HFFc6 (cell line): ENCODE measurements at regions not wholly inside any gene's neighbourhood (a gene's known extent, or its start where the extent isn't known, plus 50 kb on each side); places are given as distances from the start of the nearest gene placed in this dataset.

ENCODE experiments used
- DNase-seq: peaks from one replicate; pipeline ENCODE4 v3.0.0-alpha.2; 2018
- H3K27ac Mint-ChIP-seq: 2 replicates; pipeline ENCODE4 v1.8.0; 2020; ENCODE audit warnings: mild to moderate bottlenecking, mixed read lengths
- H3K27me3 Mint-ChIP-seq: 2 replicates; pipeline ENCODE4 v1.8.0; 2021; ENCODE audit warnings: mild to moderate bottlenecking, moderate library complexity, mixed read lengths; ENCODE audit not compliant: insufficient read depth
- H3K36me3 Mint-ChIP-seq: 2 replicates; pipeline ENCODE4 v1.8.0; 2021; ENCODE audit warnings: low read depth, mixed read lengths
- H3K4me1 Mint-ChIP-seq: 2 replicates; pipeline ENCODE4 v1.8.0; 2020; ENCODE audit warnings: low read depth, mixed read lengths
- H3K4me3 Mint-ChIP-seq: 2 replicates; pipeline ENCODE4 v1.8.0; 2020; ENCODE audit warnings: mild to moderate bottlenecking, moderate library complexity, mixed read lengths
- H3K9me3 Mint-ChIP-seq: 2 replicates; pipeline ENCODE4 v1.8.0; 2020; ENCODE audit warnings: mild to moderate bottlenecking, mixed read lengths
- CTCF ChIP-seq: fragments of 200-600 bp; sonication (generic); IDR thresholded peaks from 2 replicates; pipeline ENCODE4 v1.5.0; 2021; ENCODE audit warnings: antibody characterized with exemption, mild to moderate bottlenecking

GRCh38 chr9:89799221-89799620 lies 194.4 kb downstream of the GADD45G start:
- H3K4me3 Mint-ChIP-seq, result no peak overlapping the region
- H3K9me3 Mint-ChIP-seq, result peaks cover 68% of the 10 kb centered on the region
- DNase-seq, result no peak
- no peaks in the 10 kb centered on the region for H3K27me3 Mint-ChIP-seq
- no peak for TF ChIP-seq CTCF
- H3K4me1 Mint-ChIP-seq, result no peaks in the 10 kb centered on the region
- H3K27ac Mint-ChIP-seq, result no peak overlapping the region
- H3K36me3 Mint-ChIP-seq, result peaks cover 4% of the 10 kb centered on the region; the same call in 1 of the 2 replicates

- Mint-ChIP-seq H3K9me3 (peaks cover 72% of the 10 kb centered on the region), H3K27me3 (no peaks in the 10 kb centered on the region), H3K4me3 (no peak overlapping the region), H3K36me3 (peaks cover 4% of the 10 kb centered on the region; the same call in 1 of the 2 replicates), H3K4me1 (no peaks in the 10 kb centered on the region), H3K27ac (no peak overlapping the region)
- TF ChIP-seq CTCF, result no peak
- DNase-seq, result no peak
These were observed 195.0 kb downstream of the GADD45G start for GRCh38 chr9:89799766-89800165.

- Mint-ChIP-seq H3K9me3 (peaks cover 77% of the 10 kb centered on the region), H3K27me3 (no peaks in the 10 kb centered on the region; the same call in 1 of the 2 replicates)
These were observed 196.5 kb downstream of the GADD45G start for GRCh38 chr9:89801341-89801740.

GRCh38 chr9:89801742-89802670 lies 197.2 kb downstream of the GADD45G start:
- TF ChIP-seq CTCF, result no peak
- DNase-seq, result no peak
- Mint-ChIP-seq H3K27me3 (no peaks in the 10 kb centered on the region; the same call in 1 of the 2 replicates), H3K36me3 (peaks cover 4% of the 10 kb centered on the region; the same call in 1 of the 2 replicates), H3K4me1 (no peaks in the 10 kb centered on the region), H3K9me3 (peaks cover 77% of the 10 kb centered on the region), H3K4me3 (no peak overlapping the region), H3K27ac (no peak overlapping the region)

More at GRCh38 chr9:89801341-89801740, 196.5 kb downstream of the GADD45G start:
- H3K4me1 Mint-ChIP-seq, result no peaks in the 10 kb centered on the region
- H3K36me3 Mint-ChIP-seq, result peaks cover 4% of the 10 kb centered on the region; the same call in 1 of the 2 replicates
- no peak for DNase-seq
- TF ChIP-seq CTCF, result no peak
- no peak overlapping the region for H3K4me3 Mint-ChIP-seq
- H3K27ac Mint-ChIP-seq, result no peak overlapping the region

- Mint-ChIP-seq H3K27me3 (no peaks in the 10 kb centered on the region; the same call in 1 of the 2 replicates), H3K36me3 (peaks cover 4% of the 10 kb centered on the region; the same call in 1 of the 2 replicates), H3K4me1 (no peaks in the 10 kb centered on the region), H3K27ac (no peak overlapping the region), H3K9me3 (peaks cover 75% of the 10 kb centered on the region), H3K4me3 (no peak overlapping the region)
- TF ChIP-seq CTCF, result no peak
- no peak for DNase-seq
These were observed 198.1 kb downstream of the GADD45G start for GRCh38 chr9:89802781-89803355.
